HepG2 (cell line): ENCODE measurements at regions not wholly inside any gene's neighbourhood (a gene's known extent, or its start where the extent isn't known, plus 50 kb on each side); places are given as distances from the start of the nearest gene placed in this dataset.

Experiments used
- ARID5B ChIP-seq: IDR thresholded peaks from 2 replicates; pipeline ENCODE4 v1.4.0; 2020; ENCODE audit warnings: mild to moderate bottlenecking, missing genetic modification reagents
- FOSL2 ChIP-seq: sonication (generic); formaldehyde crosslinking; IDR thresholded peaks from 2 replicates; pipeline ENCODE4 v1.4.0; 2020; ENCODE audit warnings: missing genetic modification reagents
- GABPA ChIP-seq, 2 experiments: IDR thresholded peaks; 2 replicates each; pipeline ENCODE4 v1.6.1; 2011 to 2016; ENCODE audit warnings: low read depth in 2 of 2, low read length in 1 of 2, missing biosample characterization in 1 of 2, missing genetic modification characterization in 1 of 2
- NR2F6 ChIP-seq, 2 experiments: IDR thresholded peaks; 2 replicates each; pipeline ENCODE4 v1.6.1; 2016; ENCODE audit warnings: antibody characterized with exemption in 1 of 2, mild to moderate bottlenecking in 1 of 2
- ZNF275 ChIP-seq: sonication (generic); formaldehyde crosslinking; IDR thresholded peaks from 2 replicates; pipeline ENCODE4 v1.8.0; 2022; ENCODE audit warnings: missing genetic modification reagents, mild to moderate bottlenecking, inconsistent platforms, borderline replicate concordance
- ZNF788 ChIP-seq: sonication (generic); formaldehyde crosslinking; IDR thresholded peaks from 2 replicates; pipeline ENCODE4 v1.5.0; 2020; ENCODE audit warnings: mild to moderate bottlenecking, missing genetic modification reagents, borderline replicate concordance
- TF ChIP-seq, protein P1 (sequence below): sonication (generic); formaldehyde crosslinking; IDR thresholded peaks from 2 replicates; pipeline ENCODE4 v1.4.0; 2020; ENCODE audit warnings: mild to moderate bottlenecking, missing genetic modification reagents
- TF ChIP-seq, protein P2 (sequence below): IDR thresholded peaks from 2 replicates; pipeline ENCODE4 v1.6.1; 2018; ENCODE audit warnings: missing genetic modification reagents
- TF ChIP-seq, protein P3 (sequence below): sonication (generic); formaldehyde crosslinking; IDR thresholded peaks from 2 replicates; pipeline ENCODE4 v1.8.0; 2022; ENCODE audit warnings: mild to moderate bottlenecking, missing genetic modification reagents, moderate library complexity

GRCh38 chr11:126115816-126116331, 53.2 kb upstream of the CDON start (continued):
- peak; percentile 90 for TF ChIP-seq ARID5B (CRISPR knock-in tag)
- TF ChIP-seq NR2F6 (IDR thresholded peaks at IDR 0.05): 0 out of 2 replicates have a peak, but pooled peaks have one; percentile 32
- TF ChIP-seq NR2F6 (CRISPR knock-in tag; IDR thresholded peaks at IDR 0.05): peak; percentile 81
- no peak for TF ChIP-seq ZNF275 (CRISPR knock-in tag)
- TF ChIP-seq FOSL2 (CRISPR knock-in tag): peak; percentile 80
- peak; percentile 57 for TF ChIP-seq ZNF788 (CRISPR knock-in tag)
- TF ChIP-seq, protein P1, sequence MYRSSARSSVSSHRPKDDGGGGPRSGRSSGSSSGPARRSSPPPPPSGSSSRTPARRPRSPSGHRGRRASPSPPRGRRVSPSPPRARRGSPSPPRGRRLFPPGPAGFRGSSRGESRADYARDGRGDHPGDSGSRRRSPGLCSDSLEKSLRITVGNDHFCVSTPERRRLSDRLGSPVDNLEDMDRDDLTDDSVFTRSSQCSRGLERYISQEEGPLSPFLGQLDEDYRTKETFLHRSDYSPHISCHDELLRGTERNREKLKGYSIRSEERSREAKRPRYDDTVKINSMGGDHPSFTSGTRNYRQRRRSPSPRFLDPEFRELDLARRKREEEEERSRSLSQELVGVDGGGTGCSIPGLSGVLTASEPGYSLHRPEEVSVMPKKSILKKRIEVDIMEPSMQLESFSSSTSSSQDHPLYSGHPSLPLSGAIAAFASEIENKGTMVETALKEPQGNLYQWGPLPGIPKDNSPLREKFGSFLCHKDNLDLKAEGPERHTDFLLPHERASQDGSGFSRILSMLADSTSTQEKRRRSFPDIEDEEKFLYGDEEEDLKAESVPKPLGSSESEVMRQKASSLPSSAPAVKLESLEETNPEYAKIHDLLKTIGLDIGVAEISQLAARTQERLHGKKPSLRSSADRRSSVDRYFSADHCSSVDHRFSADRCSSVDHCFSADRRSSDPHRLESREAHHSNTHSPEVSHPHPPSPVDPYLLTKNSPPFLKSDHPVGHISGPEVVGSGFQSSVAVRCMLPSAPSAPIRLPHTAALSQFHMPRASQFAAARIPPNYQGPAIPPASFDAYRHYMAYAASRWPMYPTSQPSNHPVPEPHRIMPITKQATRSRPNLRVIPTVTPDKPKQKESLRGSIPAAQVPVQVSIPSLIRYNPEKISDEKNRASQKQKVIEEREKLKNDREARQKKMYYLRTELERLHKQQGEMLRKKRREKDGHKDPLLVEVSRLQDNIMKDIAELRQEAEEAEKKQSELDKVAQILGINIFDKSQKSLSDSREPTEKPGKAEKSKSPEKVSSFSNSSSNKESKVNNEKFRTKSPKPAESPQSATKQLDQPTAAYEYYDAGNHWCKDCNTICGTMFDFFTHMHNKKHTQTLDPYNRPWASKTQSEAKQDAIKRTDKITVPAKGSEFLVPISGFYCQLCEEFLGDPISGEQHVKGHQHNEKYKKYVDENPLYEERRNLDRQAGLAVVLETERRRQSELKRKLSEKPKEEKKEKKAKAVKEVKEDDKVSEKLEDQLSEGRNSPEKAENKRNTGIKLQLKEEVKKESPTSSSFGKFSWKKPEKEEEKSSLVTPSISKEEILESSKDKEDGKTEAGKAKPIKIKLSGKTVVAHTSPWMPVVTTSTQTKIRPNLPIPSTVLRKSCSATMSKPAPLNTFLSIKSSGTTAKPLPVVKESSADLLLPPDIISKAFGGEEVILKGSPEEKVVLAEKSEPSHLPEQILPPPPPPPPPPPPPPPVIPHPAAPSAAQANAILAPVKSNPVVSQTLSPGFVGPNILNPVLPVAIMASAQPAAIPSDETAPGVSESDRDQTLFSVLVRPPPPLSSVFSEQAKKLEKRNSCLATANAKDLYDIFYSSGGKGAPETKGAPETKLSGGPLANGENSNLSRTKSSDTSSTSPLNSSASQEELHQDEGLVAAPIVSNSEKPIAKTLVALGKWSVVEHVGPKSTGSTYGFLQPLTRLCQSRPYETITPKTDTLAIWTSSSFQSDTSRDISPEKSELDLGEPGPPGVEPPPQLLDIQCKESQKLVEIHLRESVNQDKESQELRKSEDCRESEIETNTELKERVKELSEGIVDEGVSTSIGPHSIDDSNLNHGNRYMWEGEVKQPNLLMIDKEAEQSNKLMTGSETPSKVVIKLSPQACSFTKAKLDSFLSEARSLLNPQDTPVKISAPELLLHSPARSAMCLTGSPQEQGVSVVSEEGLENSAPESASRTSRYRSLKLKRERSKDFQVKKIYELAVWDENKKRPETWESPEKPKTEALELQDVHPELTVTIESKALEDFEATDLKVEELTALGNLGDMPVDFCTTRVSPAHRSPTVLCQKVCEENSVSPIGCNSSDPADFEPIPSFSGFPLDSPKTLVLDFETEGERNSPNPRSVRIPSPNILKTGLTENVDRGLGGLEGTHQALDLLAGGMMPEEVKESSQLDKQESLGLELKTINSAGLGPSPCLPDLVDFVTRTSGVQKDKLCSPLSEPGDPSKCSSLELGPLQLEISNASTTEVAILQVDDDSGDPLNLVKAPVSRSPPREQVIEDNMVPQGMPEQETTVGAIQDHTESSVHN: no peak
- TF ChIP-seq, protein P2, sequence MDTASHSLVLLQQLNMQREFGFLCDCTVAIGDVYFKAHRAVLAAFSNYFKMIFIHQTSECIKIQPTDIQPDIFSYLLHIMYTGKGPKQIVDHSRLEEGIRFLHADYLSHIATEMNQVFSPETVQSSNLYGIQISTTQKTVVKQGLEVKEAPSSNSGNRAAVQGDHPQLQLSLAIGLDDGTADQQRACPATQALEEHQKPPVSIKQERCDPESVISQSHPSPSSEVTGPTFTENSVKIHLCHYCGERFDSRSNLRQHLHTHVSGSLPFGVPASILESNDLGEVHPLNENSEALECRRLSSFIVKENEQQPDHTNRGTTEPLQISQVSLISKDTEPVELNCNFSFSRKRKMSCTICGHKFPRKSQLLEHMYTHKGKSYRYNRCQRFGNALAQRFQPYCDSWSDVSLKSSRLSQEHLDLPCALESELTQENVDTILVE (CRISPR knock-in tag): 0 out of 2 replicates have a peak, but pooled peaks have one; percentile 20
- TF ChIP-seq, protein P3, sequence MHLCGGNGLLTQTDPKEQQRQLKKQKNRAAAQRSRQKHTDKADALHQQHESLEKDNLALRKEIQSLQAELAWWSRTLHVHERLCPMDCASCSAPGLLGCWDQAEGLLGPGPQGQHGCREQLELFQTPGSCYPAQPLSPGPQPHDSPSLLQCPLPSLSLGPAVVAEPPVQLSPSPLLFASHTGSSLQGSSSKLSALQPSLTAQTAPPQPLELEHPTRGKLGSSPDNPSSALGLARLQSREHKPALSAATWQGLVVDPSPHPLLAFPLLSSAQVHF (CRISPR knock-in tag): no peak
- TF ChIP-seq GABPA (IDR thresholded peaks at IDR 0.05; ENCODE audit: low read depth, low read length): no peak
- no peak; the same call in 1 of the 2 replicates for TF ChIP-seq GABPA (CRISPR knock-in tag; IDR thresholded peaks at IDR 0.05; ENCODE audit: low read depth)
